ENCODE measurements at regions not wholly inside any gene's neighbourhood (a gene's known extent, or its start where the extent isn't known, plus 50 kb on each side); places are given as distances from the start of the nearest gene placed in this dataset.

DNA sequence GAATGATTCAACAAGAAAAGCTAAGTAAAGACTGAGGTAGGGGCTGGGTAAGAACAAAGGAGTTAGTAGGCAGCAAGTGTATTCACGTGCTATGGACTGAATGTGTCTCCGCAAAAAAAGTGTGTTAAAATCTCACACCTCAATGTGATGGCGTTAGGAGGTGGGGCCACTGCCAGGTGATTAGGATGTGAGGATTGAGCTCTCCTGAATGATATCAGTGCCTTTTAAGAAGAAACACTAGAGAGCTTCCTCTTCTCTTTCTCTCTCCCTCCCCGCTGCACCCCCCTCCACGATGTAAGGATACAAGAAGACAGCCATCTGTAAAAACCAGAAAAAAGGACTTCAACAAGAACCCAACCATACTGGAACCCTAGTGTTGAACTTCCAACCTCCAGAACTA, 396.1 kb upstream of the PLXNA2 start:
- TF ChIP-seq FOXM1 (IDR thresholded peaks at IDR 0.05; ENCODE audit: borderline replicate concordance, low read depth): no peak
- no peak for TF ChIP-seq EGR1 (IDR thresholded peaks at IDR 0.05)
- TF ChIP-seq TCF12 (IDR thresholded peaks at IDR 0.05; ENCODE audit: low read depth): no peak
- no peak for TF ChIP-seq TEAD4 (IDR thresholded peaks at IDR 0.05)
- TF ChIP-seq NFIC (IDR thresholded peaks at IDR 0.05): no peak
- TF ChIP-seq TAF1 (IDR thresholded peaks at IDR 0.05; ENCODE audit: low read depth): no peak
- TF ChIP-seq ZBTB7A (IDR thresholded peaks at IDR 0.05; ENCODE audit: low read depth): no peak
- no peak for TF ChIP-seq CEBPB (IDR thresholded peaks at IDR 0.05)
- no peak for TF ChIP-seq CREB1 (IDR thresholded peaks at IDR 0.05; ENCODE audit: low read depth)
- TF ChIP-seq, protein P1, sequence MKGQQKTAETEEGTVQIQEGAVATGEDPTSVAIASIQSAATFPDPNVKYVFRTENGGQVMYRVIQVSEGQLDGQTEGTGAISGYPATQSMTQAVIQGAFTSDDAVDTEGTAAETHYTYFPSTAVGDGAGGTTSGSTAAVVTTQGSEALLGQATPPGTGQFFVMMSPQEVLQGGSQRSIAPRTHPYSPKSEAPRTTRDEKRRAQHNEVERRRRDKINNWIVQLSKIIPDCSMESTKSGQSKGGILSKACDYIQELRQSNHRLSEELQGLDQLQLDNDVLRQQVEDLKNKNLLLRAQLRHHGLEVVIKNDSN (IDR thresholded peaks at IDR 0.05): no peak
- TF ChIP-seq, protein P2, sequence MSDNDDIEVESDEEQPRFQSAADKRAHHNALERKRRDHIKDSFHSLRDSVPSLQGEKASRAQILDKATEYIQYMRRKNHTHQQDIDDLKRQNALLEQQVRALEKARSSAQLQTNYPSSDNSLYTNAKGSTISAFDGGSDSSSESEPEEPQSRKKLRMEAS (IDR thresholded peaks at IDR 0.05): no peak
- no peak for TF ChIP-seq YY1 (IDR thresholded peaks at IDR 0.05; ENCODE audit: low read depth)
- no peak for TF ChIP-seq REST (IDR thresholded peaks at IDR 0.05; ENCODE audit: low read depth)
- no peak for TF ChIP-seq RAD21 (IDR thresholded peaks at IDR 0.05; ENCODE audit: low read depth)

DNA sequence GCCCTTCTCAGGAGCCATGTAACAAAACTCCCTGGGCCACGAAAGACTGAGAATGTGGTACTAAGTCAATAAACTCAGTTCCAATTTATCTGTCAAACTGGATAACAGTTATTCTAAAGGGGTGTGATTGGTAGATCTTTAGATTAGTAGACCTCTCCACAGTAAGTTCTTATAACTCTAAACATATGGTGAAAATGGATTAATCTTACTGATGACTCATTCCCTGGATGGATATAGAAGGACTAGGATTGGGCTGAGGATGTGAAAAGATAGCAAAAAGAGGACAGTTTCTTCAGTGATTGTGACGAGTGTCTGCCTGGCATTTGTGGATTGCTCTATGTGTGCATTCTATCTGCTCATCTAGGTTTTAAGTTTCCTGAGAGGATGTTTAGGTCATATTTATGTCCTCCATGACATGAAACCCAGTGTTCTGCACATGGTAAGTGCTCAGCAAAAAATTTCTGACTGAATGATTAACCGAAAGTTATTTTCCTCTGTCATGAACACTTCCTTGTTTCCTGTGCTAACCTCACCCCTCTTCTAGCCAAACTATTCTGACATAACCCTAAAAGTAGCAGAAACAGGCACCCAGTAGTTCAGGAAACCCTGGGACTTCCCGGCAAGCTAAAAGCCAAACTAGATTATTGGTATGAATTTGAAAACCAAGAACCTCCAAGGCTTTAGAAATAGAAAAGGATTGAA, 397.5 kb upstream of the PLXNA2 start:
- TF ChIP-seq NFIC (IDR thresholded peaks at IDR 0.05) (no peak), EGR1 (IDR thresholded peaks at IDR 0.05) (no peak), TEAD4 (IDR thresholded peaks at IDR 0.05) (no peak), YY1 (IDR thresholded peaks at IDR 0.05; ENCODE audit: low read depth) (no peak), REST (IDR thresholded peaks at IDR 0.05; ENCODE audit: low read depth) (no peak), EP300 (IDR thresholded peaks at IDR 0.05; ENCODE audit: borderline replicate concordance) (no peak), CEBPB (IDR thresholded peaks at IDR 0.05) (no peak), TAF1 (IDR thresholded peaks at IDR 0.05; ENCODE audit: low read depth) (no peak), TCF12 (IDR thresholded peaks at IDR 0.05; ENCODE audit: low read depth) (no peak), RAD21 (IDR thresholded peaks at IDR 0.05; ENCODE audit: low read depth) (no peak), FOXM1 (IDR thresholded peaks at IDR 0.05; ENCODE audit: borderline replicate concordance, low read depth) (no peak)
- TF ChIP-seq, protein P2 (IDR thresholded peaks at IDR 0.05): no peak

GRCh38 chr1:208643005-208643597, 398.9 kb upstream of the PLXNA2 start:
- TF ChIP-seq ZBTB7A (IDR thresholded peaks at IDR 0.05; ENCODE audit: low read depth) (no peak), CREB1 (IDR thresholded peaks at IDR 0.05; ENCODE audit: low read depth) (no peak), EGR1 (IDR thresholded peaks at IDR 0.05) (no peak), FOXM1 (IDR thresholded peaks at IDR 0.05; ENCODE audit: borderline replicate concordance, low read depth) (no peak), EP300 (IDR thresholded peaks at IDR 0.05; ENCODE audit: borderline replicate concordance) (no peak), REST (IDR thresholded peaks at IDR 0.05; ENCODE audit: low read depth) (no peak), RAD21 (IDR thresholded peaks at IDR 0.05; ENCODE audit: low read depth) (no peak), YY1 (IDR thresholded peaks at IDR 0.05; ENCODE audit: low read depth) (no peak), CEBPB (IDR thresholded peaks at IDR 0.05) (no peak), TEAD4 (IDR thresholded peaks at IDR 0.05) (no peak), NFIC (IDR thresholded peaks at IDR 0.05) (no peak), TCF12 (IDR thresholded peaks at IDR 0.05; ENCODE audit: low read depth) (no peak), TAF1 (IDR thresholded peaks at IDR 0.05; ENCODE audit: low read depth) (no peak)
- TF ChIP-seq, protein P2 (IDR thresholded peaks at IDR 0.05): no peak
- TF ChIP-seq, protein P1 (IDR thresholded peaks at IDR 0.05): no peak

Measured in Ishikawa (cell line).